Activated T-cell treated with anti-CD3 and anti-CD28 coated beads, Interleukin-2, amount 50 U/mL, for 72 hours (primary cell): ENCODE measurements at regions not wholly inside any gene's neighbourhood (a gene's known extent, or its start where the extent isn't known, plus 50 kb on each side); places are given as distances from the start of the nearest gene placed in this dataset.
"Not testable (repeated sequence)": the region's sequence is repeated elsewhere in the genome, so short reads cannot be mapped to it uniquely, and the experiment has no call there.

Experiments used
- ATAC-seq, 2 donors: fragments of 150-1000 bp; cut with Tn5 transposase; replicated peaks in 1 of 2; 2 replicates each; pipeline ENCODE4 v1.10.0; 2021; ENCODE audit warnings: moderate library complexity in 2 of 2, mild to moderate bottlenecking in 1 of 2
- DNase-seq, 2 donors: peaks; one replicate each; pipeline ENCODE4 v3.0.0; 2021 to 2022; ENCODE audit warnings: mixed read lengths in 1 of 2
- H3K27ac Mint-ChIP-seq: one replicate; pipeline ENCODE4 v1.8.0; 2022; ENCODE audit warnings: mild to moderate bottlenecking, moderate library complexity, mixed read lengths
- H3K27me3 Mint-ChIP-seq: one replicate; pipeline ENCODE4 v1.8.0; 2022; ENCODE audit warnings: low read depth, mixed read lengths
- H3K36me3 Mint-ChIP-seq, 2 donors: one replicate each; pipeline ENCODE4 v1.8.0; 2022; ENCODE audit warnings: mixed read lengths in 2 of 2, mild to moderate bottlenecking in 1 of 2; ENCODE audit not compliant: insufficient read depth in 2 of 2
- H3K4me1 Mint-ChIP-seq: one replicate; pipeline ENCODE4 v1.8.0; 2022; ENCODE audit warnings: low read depth, mixed read lengths
- H3K4me3 Mint-ChIP-seq, 2 donors: one replicate each; pipeline ENCODE4 v1.8.0; 2022; ENCODE audit warnings: mild to moderate bottlenecking in 2 of 2, mixed read lengths in 2 of 2, moderate library complexity in 2 of 2
- H3K9me3 Mint-ChIP-seq, 2 donors: one replicate each; pipeline ENCODE4 v1.8.0; 2022; ENCODE audit warnings: mixed read lengths in 2 of 2

DNA sequence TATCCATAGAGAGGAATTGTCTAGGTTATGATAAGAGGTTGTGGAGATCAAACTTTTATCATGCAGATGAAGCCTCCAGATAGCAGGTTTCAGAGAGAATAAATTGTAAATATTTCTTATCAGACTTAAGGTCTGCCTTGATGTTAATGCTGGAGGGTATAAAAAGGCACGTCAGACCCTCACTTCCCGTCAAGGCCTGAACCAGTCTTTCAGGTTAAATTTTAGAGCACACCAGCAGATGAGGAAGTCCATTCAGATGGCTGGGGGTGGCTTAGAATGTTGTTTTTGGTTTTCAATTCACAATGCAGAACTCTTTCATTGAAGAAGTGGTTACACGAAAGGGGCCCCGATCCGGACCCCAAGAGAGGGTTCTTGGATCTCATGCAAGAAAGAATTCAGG, 144.4 kb upstream of the FBXO11 start:
- H3K9me3 Mint-ChIP-seq: peaks cover 1 to 2% of the 10 kb centered on the region in 2 donors
- H3K27ac Mint-ChIP-seq: no peak overlapping the region
- no peak overlapping the region for H3K4me3 Mint-ChIP-seq
- ATAC-seq (no peak), DNase-seq (no peak)
- no peaks in the 10 kb centered on the region for H3K4me1 Mint-ChIP-seq
- peaks cover 6% of the 10 kb centered on the region for H3K27me3 Mint-ChIP-seq
- H3K36me3 Mint-ChIP-seq: peaks cover 0 to 3% of the 10 kb centered on the region in 2 donors

- Mint-ChIP-seq H3K27ac (no peak overlapping the region), H3K36me3 (peaks cover 0 to 3% of the 10 kb centered on the region in 2 donors), H3K9me3 (peaks cover 0 to 3% of the 10 kb centered on the region in 2 donors), H3K4me1 (no peaks in the 10 kb centered on the region), H3K4me3 (no peak overlapping the region), H3K27me3 (peaks cover 7% of the 10 kb centered on the region)
- ATAC-seq: no peak
- no peak for DNase-seq
Measured at GRCh38 chr2:48059975-48060374, 153.7 kb upstream of the FBXO11 start.

DNA sequence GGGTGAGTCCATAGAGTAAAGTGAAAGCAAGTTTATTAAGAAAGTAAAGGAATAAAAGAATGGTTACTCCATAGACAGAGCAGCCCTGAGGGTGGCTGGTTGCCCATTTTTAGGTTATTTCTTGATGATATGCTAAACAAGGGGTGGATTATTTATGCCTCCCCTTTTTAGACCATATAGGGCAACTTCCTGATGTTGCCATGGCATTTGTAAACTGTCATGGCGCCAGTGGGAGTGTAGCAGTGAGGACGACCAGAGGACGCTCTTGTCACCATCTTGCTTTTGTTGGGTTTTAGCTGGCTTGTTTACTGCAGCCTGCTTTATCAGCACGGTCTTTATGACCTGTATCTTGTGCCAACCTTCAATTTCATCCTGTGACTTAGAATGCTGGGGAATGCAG, 155.4 kb upstream of the FBXO11 start:
- not testable (repeated sequence) for H3K4me3 Mint-ChIP-seq, H3K4me1 Mint-ChIP-seq, H3K27me3 Mint-ChIP-seq, H3K27ac Mint-ChIP-seq, ATAC-seq, H3K9me3 Mint-ChIP-seq, H3K36me3 Mint-ChIP-seq, DNase-seq

DNA sequence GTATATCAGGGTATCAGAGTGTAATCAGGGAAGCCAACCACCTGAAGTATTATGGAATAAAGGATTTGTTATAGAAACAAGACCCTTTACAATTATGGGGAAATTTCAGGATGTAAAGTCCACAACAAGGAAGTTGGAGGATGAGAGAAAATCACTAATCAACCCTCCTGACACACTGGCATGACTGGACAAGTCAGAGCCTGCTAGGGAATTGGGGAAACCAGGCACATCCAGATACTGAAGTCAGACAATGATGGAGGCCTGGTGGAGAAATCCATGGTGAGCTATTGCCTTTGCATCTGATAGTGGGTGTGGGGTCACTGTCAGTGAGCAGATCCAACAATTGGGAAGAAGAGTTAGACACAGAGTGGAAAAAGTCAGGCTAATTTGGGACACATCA, 158.8 kb upstream of the FBXO11 start:
- H3K36me3 Mint-ChIP-seq: no peaks in the 10 kb centered on the region
- H3K4me1 Mint-ChIP-seq: no peaks in the 10 kb centered on the region
- peaks cover 7% of the 10 kb centered on the region for H3K27me3 Mint-ChIP-seq
- ATAC-seq (no peak), DNase-seq (no peak)
- no peak overlapping the region for H3K27ac Mint-ChIP-seq
- H3K4me3 Mint-ChIP-seq: no peak overlapping the region
- H3K9me3 Mint-ChIP-seq: no peaks in the 10 kb centered on the region

DNA sequence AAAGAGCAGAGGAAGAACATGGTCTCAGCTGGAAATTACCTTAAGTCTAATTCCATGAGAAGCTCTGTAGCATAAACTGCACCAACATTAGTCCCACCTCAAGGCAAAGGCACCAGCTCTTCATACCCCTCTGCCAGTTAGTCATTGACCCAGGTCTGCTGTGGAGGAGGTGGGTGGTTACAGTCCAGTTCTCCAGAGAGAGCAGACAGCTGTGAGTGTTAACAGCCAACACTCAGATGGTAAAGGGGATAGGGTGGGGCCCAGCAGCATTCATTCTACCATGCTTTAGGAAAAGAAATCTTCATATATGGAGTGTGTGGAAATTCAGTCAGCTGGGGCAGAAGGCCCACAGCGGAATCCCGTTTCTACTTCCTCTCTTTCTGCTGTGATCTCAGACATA, 159.7 kb upstream of the FBXO11 start:
- no peak for DNase-seq

GRCh38 chr2:48069769-48070168, 163.5 kb upstream of the FBXO11 start:
- DNase-seq (no peak), ATAC-seq (no peak)
- Mint-ChIP-seq H3K9me3 (no peaks in the 10 kb centered on the region), H3K4me3 (no peak overlapping the region), H3K4me1 (no peaks in the 10 kb centered on the region), H3K27ac (no peak overlapping the region), H3K36me3 (no peaks in the 10 kb centered on the region), H3K27me3 (peaks cover 13% of the 10 kb centered on the region)

More for the DNA sequence above, 159.7 kb upstream of the FBXO11 start:
- Mint-ChIP-seq H3K27ac (no peak overlapping the region), H3K4me1 (no peaks in the 10 kb centered on the region), H3K4me3 (no peak overlapping the region), H3K36me3 (no peaks in the 10 kb centered on the region), H3K27me3 (peaks cover 3% of the 10 kb centered on the region), H3K9me3 (no peaks in the 10 kb centered on the region)
- no peak for ATAC-seq

- ATAC-seq: no peak
- Mint-ChIP-seq H3K4me3 (no peak overlapping the region), H3K27me3 (peaks cover 13% of the 10 kb centered on the region), H3K27ac (no peak overlapping the region), H3K9me3 (no peaks in the 10 kb centered on the region), H3K4me1 (no peaks in the 10 kb centered on the region), H3K36me3 (no peaks in the 10 kb centered on the region)
- DNase-seq: no peak
Measured at GRCh38 chr2:48070415-48070814, 164.1 kb upstream of the FBXO11 start.

- no peaks in the 10 kb centered on the region for H3K9me3 Mint-ChIP-seq
- no peak overlapping the region for H3K27ac Mint-ChIP-seq
- no peaks in the 10 kb centered on the region for H3K36me3 Mint-ChIP-seq
- ATAC-seq (no peak), DNase-seq (no peak)
- no peak overlapping the region for H3K4me3 Mint-ChIP-seq
- peaks cover 13% of the 10 kb centered on the region for H3K27me3 Mint-ChIP-seq
- H3K4me1 Mint-ChIP-seq: no peaks in the 10 kb centered on the region
Measured at GRCh38 chr2:48072583-48072982, 166.3 kb upstream of the FBXO11 start.

GRCh38 chr2:48075631-48076030, 169.3 kb upstream of the FBXO11 start:
- H3K27me3 Mint-ChIP-seq: peaks cover 13% of the 10 kb centered on the region
- no peak overlapping the region for H3K4me3 Mint-ChIP-seq
- no peaks in the 10 kb centered on the region for H3K4me1 Mint-ChIP-seq
- no peaks in the 10 kb centered on the region for H3K36me3 Mint-ChIP-seq
- H3K9me3 Mint-ChIP-seq: no peaks in the 10 kb centered on the region
- no peak overlapping the region for H3K27ac Mint-ChIP-seq
- ATAC-seq (no peak), DNase-seq (no peak)

DNA sequence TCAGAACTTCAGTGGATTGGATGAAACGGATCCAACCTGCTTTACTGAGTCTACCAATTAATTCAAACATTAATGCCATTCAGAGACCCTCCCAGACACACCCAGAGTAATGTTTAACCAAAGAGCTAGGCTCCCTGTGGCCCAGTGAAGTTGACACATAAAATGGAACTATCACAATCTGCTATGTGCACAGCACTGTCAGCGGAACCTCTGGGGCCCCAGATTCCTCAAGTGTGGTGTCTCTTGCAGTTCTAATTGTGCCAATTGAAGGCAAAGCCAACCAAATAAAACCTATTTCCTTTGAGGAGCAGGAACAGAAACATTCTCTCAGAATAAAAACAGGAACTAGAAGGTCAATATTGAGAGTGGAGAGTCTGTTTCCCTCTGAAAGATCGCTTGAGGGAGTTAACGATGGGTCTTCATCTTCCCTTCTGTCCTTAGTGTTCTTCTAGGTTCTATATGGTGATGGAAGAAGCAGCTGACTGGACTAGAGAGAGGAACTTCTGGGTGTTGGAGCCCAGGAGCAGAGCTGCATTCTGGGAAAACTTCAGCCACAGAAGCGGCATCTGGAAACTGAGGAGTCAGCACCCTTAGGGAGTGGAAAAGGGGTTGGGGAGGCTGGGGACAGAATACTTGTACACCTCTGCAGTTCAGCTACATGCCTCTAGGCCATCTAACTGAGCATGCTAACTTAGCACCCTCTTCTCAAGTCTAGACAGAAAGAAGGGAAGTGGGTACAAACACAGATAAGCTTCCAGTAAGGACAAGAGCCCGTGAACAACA, 174.4 kb upstream of the FBXO11 start:
- DNase-seq (no peak), ATAC-seq (no peak)
- H3K27ac Mint-ChIP-seq: no peak overlapping the region
- H3K4me1 Mint-ChIP-seq: no peaks in the 10 kb centered on the region
- H3K9me3 Mint-ChIP-seq: peaks cover 0 to 2% of the 10 kb centered on the region in 2 donors
- no peaks in the 10 kb centered on the region for H3K36me3 Mint-ChIP-seq
- H3K27me3 Mint-ChIP-seq: no peaks in the 10 kb centered on the region
- no peak overlapping the region for H3K4me3 Mint-ChIP-seq

GRCh38 chr2:48081317-48081628, 175.0 kb upstream of the FBXO11 start:
- Mint-ChIP-seq H3K9me3 (peaks cover 0 to 2% of the 10 kb centered on the region in 2 donors), H3K4me1 (no peaks in the 10 kb centered on the region), H3K27me3 (no peaks in the 10 kb centered on the region), H3K27ac (no peak overlapping the region), H3K4me3 (no peak overlapping the region), H3K36me3 (no peaks in the 10 kb centered on the region)
- no peak for DNase-seq
- no peak for ATAC-seq

DNA sequence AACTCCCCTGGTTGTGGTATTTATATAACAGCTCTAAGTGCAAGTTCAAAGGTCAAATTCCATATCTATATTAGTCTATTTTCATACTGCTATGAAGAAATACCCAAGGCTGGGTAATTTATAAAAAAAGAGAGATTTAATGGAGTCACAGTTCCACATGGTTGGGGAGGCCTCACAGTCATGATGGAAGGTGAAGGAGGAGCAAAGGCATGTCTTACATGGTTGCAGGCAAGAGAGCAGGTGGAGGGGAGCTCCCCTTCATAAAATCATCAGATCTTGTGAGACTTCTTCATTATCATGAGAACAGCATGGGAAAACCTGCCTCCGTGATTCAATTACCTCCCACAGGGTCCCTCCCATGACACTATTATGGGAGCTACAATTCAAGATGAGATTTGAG, 179.6 kb upstream of the FBXO11 start:
- Mint-ChIP-seq H3K4me1 (no peaks in the 10 kb centered on the region), H3K27ac (no peak overlapping the region), H3K4me3 (no peak overlapping the region), H3K36me3 (no peaks in the 10 kb centered on the region), H3K27me3 (no peaks in the 10 kb centered on the region), H3K9me3 (peaks cover 0 to 2% of the 10 kb centered on the region in 2 donors)
- DNase-seq: no peak
- no peak for ATAC-seq

- Mint-ChIP-seq H3K27me3 (no peaks in the 10 kb centered on the region), H3K4me1 (no peaks in the 10 kb centered on the region), H3K9me3 (peaks cover 0 to 2% of the 10 kb centered on the region in 2 donors), H3K36me3 (no peaks in the 10 kb centered on the region), H3K27ac (no peak overlapping the region), H3K4me3 (no peak overlapping the region)
- ATAC-seq: no peak
- DNase-seq: no peak
Measured at GRCh38 chr2:48088994-48089393, 182.7 kb upstream of the FBXO11 start.

GRCh38 chr2:48089644-48090043, 183.3 kb upstream of the FBXO11 start:
- no peaks in the 10 kb centered on the region for H3K36me3 Mint-ChIP-seq

More at GRCh38 chr2:48089644-48090043, 183.3 kb upstream of the FBXO11 start:
- Mint-ChIP-seq H3K4me1 (no peaks in the 10 kb centered on the region), H3K9me3 (peaks cover 0 to 2% of the 10 kb centered on the region in 2 donors), H3K27ac (no peak overlapping the region), H3K27me3 (no peaks in the 10 kb centered on the region), H3K4me3 (no peak overlapping the region)
- no peak for DNase-seq
- ATAC-seq: no peak
